PFSK-1 (cell line): ENCODE measurements at regions not wholly inside any gene's neighbourhood (a gene's known extent, or its start where the extent isn't known, plus 50 kb on each side); places are given as distances from the start of the nearest gene placed in this dataset.
A peak's percentile ranks its signal among the peaks of the same experiment; 100 is the strongest.

Source experiments
- FOXP2 ChIP-seq: optimal IDR thresholded peaks from 2 replicates; pipeline ENCODE3; 2011; ENCODE audit warnings: borderline replicate concordance, control low read depth, inconsistent platforms; ENCODE audit not compliant: insufficient read depth; ENCODE audit errors: extremely low read length, extremely low read depth
- POLR2AphosphoS5 ChIP-seq: IDR thresholded peaks from 2 replicates; pipeline ENCODE4 v1.6.1; 2012; ENCODE audit warnings: low read depth, mild to moderate bottlenecking, control low read depth, low read length, moderate library complexity
- SIN3A ChIP-seq: IDR thresholded peaks from 2 replicates; pipeline ENCODE4 v1.6.1; 2012; ENCODE audit warnings: mild to moderate bottlenecking, low read length, moderate library complexity, borderline replicate concordance; ENCODE audit not compliant: insufficient read depth
- TAF1 ChIP-seq: IDR thresholded peaks from 2 replicates; pipeline ENCODE4 v1.6.1; 2012; ENCODE audit warnings: low read length, control low read depth, borderline replicate concordance; ENCODE audit not compliant: insufficient read depth
- TF ChIP-seq, protein P1 (sequence below), 2 experiments: IDR thresholded peaks; 2 replicates each; pipeline versions ENCODE4 v1.6.1 to v1.8.0; 2011 to 2012; ENCODE audit warnings: low read depth in 2 of 2, low read length in 2 of 2, control low read depth in 1 of 2, inconsistent platforms in 1 of 2, mild to moderate bottlenecking in 1 of 2, moderate library complexity in 1 of 2; ENCODE audit not compliant: insufficient read depth in 1 of 2

DNA sequence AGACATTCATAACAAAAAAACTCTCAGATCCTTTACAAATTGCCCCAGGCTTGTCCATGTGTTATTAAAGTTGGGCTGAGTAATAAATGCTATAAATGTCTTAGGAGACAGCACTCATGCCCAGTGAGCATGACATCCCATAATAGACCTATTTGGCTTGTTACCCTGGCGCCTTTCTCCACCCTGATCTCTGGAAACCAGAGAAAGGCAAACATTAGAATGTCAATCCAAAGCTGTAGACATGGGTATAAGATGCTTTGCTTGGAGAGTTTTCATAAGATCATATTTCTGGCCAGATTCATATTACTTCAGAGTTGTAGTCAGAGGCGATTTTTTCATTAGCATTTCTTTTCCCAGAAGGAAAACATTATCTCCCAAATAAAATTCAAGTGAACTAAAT, 161.3 kb upstream of the UBASH3B start:
- TF ChIP-seq POLR2AphosphoS5 (no peak), SIN3A (no peak), TAF1 (no peak), FOXP2 (no peak)
- TF ChIP-seq, protein P1, sequence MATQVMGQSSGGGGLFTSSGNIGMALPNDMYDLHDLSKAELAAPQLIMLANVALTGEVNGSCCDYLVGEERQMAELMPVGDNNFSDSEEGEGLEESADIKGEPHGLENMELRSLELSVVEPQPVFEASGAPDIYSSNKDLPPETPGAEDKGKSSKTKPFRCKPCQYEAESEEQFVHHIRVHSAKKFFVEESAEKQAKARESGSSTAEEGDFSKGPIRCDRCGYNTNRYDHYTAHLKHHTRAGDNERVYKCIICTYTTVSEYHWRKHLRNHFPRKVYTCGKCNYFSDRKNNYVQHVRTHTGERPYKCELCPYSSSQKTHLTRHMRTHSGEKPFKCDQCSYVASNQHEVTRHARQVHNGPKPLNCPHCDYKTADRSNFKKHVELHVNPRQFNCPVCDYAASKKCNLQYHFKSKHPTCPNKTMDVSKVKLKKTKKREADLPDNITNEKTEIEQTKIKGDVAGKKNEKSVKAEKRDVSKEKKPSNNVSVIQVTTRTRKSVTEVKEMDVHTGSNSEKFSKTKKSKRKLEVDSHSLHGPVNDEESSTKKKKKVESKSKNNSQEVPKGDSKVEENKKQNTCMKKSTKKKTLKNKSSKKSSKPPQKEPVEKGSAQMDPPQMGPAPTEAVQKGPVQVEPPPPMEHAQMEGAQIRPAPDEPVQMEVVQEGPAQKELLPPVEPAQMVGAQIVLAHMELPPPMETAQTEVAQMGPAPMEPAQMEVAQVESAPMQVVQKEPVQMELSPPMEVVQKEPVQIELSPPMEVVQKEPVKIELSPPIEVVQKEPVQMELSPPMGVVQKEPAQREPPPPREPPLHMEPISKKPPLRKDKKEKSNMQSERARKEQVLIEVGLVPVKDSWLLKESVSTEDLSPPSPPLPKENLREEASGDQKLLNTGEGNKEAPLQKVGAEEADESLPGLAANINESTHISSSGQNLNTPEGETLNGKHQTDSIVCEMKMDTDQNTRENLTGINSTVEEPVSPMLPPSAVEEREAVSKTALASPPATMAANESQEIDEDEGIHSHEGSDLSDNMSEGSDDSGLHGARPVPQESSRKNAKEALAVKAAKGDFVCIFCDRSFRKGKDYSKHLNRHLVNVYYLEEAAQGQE (IDR thresholded peaks at IDR 0.05; ENCODE audit: insufficient read depth in 1 of 2, low read depth in 2 of 2, low read length in 2 of 2): no peak

DNA sequence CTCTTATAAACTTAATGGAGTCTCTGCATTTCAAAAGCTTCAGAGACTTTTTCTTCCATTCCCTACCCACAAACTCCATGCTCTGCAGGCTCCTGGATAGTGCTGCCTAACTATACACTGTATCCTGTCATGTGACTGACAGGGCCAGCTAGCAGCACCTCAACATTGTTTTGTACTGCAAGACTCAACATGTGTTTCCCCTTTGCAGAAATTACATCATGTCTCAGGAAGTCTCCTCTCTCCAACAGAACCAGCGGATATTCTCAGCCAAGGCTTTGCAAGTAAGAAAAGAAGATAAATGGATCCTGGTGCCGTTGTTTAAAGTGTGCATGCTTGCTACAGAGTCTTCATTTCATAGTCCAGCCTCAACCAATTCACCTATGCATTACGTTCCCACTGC, 164.0 kb upstream of the UBASH3B start:
- TF ChIP-seq, protein P1 (IDR thresholded peaks at IDR 0.05; ENCODE audit: insufficient read depth in 1 of 2, low read depth in 2 of 2, low read length in 2 of 2): peak in 1 of 2 experiments; percentile 49; a peak in 1 of 4 replicates
- TF ChIP-seq FOXP2: peak; percentile 32
- TF ChIP-seq TAF1: no peak
- peak; percentile 59; the same call in 1 of the 2 replicates for TF ChIP-seq POLR2AphosphoS5

DNA sequence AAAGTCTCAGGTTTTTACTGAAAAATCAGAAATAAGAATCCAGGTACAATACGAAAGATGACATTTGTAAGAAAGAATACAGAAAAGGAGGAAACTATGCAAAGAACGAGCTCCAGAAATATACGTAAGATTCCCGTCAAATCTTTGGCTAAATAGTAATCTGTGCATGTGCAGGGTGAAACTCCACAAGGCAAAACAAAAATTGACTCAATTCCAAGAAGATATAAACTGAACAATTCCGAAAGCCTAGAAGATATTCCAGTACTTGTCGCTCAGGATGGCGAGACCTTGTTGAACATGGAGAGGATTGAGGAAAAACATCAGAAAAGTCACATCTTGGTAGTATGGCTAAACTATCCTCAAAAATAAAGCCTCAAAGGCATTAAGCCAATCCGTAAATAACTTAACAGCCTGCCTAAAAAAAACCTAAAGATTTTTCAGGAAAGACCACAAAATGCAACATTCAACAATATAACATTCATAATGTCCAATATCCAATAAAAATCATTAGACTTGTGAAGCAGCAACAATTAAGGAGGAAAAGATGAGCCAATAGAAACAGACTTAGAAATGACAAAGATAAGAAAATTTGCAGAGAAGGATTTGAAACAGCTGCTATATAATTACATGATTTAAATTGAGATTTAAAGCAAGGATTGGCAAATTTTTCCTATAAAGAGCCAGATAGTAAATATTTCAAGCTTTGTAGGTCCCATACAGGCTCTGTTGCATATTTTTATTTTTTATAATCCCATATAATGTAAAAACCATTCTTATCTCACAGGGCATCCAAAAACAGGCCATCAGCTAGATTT, 166.4 kb upstream of the UBASH3B start:
- TF ChIP-seq, protein P1 (IDR thresholded peaks at IDR 0.05; ENCODE audit: insufficient read depth in 1 of 2, low read depth in 2 of 2, low read length in 2 of 2): no peak
- TF ChIP-seq TAF1: no peak

DNA sequence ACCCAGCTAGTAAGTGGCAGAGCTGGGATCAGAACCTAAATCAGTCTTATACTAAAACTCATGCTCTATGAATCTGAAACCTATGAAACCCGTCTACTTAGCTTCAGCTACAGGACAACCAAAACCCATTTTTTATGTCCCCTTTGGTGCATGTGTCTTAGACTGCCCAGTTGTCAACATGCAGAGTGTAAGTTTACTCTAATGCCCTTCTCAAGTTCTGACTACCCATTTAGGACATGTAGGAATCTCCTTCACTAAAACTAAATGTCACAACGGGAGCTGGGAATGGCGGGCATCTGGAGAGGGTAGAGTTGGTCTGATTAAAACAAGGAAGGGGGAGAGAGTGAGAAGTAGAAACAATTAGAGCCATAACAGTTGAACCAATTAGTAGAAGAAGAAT, 167.9 kb upstream of the UBASH3B start:
- TF ChIP-seq TAF1 (no peak), POLR2AphosphoS5 (no peak), SIN3A (no peak), FOXP2 (no peak)
- TF ChIP-seq, protein P1 (IDR thresholded peaks at IDR 0.05; ENCODE audit: insufficient read depth in 1 of 2, low read depth in 2 of 2, low read length in 2 of 2): no peak
